ENCODE measurements at regions not wholly inside any gene's neighbourhood (a gene's known extent, or its start where the extent isn't known, plus 50 kb on each side); places are given as distances from the start of the nearest gene placed in this dataset.
"Not testable (repeated sequence)": the region's sequence is repeated elsewhere in the genome, so short reads cannot be mapped to it uniquely, and the experiment has no call there.

GRCh38 chr13:86464193-86464592, 665.0 kb upstream of the SLITRK6 start:
- no peak overlapping the region for H3K4me3 ChIP-seq (ENCODE audit: low read length)
- H3K27ac ChIP-seq (ENCODE audit: low read length): no peak overlapping the region
- H3K27me3 ChIP-seq (ENCODE audit: control insufficient read depth, insufficient read depth, low read length): no peaks in the 10 kb centered on the region
- no peak for DNase-seq
- no peaks in the 10 kb centered on the region for H3K4me1 ChIP-seq (ENCODE audit: control insufficient read depth, insufficient read depth, low read length)
- 80% methylated on average over 1 of the region's 3 CpGs for WGBS (ENCODE audit: insufficient coverage, low lambda C conversion rate)
- no peaks in the 10 kb centered on the region for H3K36me3 ChIP-seq (ENCODE audit: control insufficient read depth, insufficient read depth, low read length)
- H3K9me3 ChIP-seq (ENCODE audit: control insufficient read depth, low read depth, low read length): no peaks in the 10 kb centered on the region

- WGBS (ENCODE audit: insufficient coverage, low lambda C conversion rate): 100% methylated on average over 1 of the region's 1 CpG
These were observed 675.8 kb upstream of the SLITRK6 start for GRCh38 chr13:86474971-86475370.

GRCh38 chr13:86476656-86477055, 677.4 kb upstream of the SLITRK6 start:
- no CpG with 5 or more reads among the region's 5 CpGs for WGBS (ENCODE audit: insufficient coverage, low lambda C conversion rate)
- no peak for DNase-seq

More at GRCh38 chr13:86474971-86475370, 675.8 kb upstream of the SLITRK6 start:
- Histone ChIP-seq H3K36me3 (ENCODE audit: control insufficient read depth, insufficient read depth, low read length) (no peaks in the 10 kb centered on the region), H3K9me3 (ENCODE audit: control insufficient read depth, low read depth, low read length) (no peaks in the 10 kb centered on the region), H3K27ac (ENCODE audit: low read length) (no peak overlapping the region), H3K27me3 (ENCODE audit: control insufficient read depth, insufficient read depth, low read length) (no peaks in the 10 kb centered on the region), H3K4me1 (ENCODE audit: control insufficient read depth, insufficient read depth, low read length) (no peaks in the 10 kb centered on the region), H3K4me3 (ENCODE audit: low read length) (no peak overlapping the region)
- DNase-seq: no peak

GRCh38 chr13:86486582-86486981, 687.4 kb upstream of the SLITRK6 start:
- Histone ChIP-seq H3K27ac (ENCODE audit: low read length) (no peak overlapping the region), H3K4me1 (ENCODE audit: control insufficient read depth, insufficient read depth, low read length) (no peaks in the 10 kb centered on the region), H3K27me3 (ENCODE audit: control insufficient read depth, insufficient read depth, low read length) (no peaks in the 10 kb centered on the region), H3K36me3 (ENCODE audit: control insufficient read depth, insufficient read depth, low read length) (no peaks in the 10 kb centered on the region), H3K4me3 (ENCODE audit: low read length) (no peak overlapping the region), H3K9me3 (ENCODE audit: control insufficient read depth, low read depth, low read length) (no peaks in the 10 kb centered on the region)
- no peak for DNase-seq
- 60% methylated on average over 1 of the region's 3 CpGs for WGBS (ENCODE audit: insufficient coverage, low lambda C conversion rate)

More at GRCh38 chr13:86476656-86477055, 677.4 kb upstream of the SLITRK6 start:
- H3K27me3 ChIP-seq (ENCODE audit: control insufficient read depth, insufficient read depth, low read length): no peaks in the 10 kb centered on the region
- H3K4me3 ChIP-seq (ENCODE audit: low read length): no peak overlapping the region
- no peaks in the 10 kb centered on the region for H3K36me3 ChIP-seq (ENCODE audit: control insufficient read depth, insufficient read depth, low read length)
- no peak overlapping the region for H3K27ac ChIP-seq (ENCODE audit: low read length)
- no peaks in the 10 kb centered on the region for H3K9me3 ChIP-seq (ENCODE audit: control insufficient read depth, low read depth, low read length)
- H3K4me1 ChIP-seq (ENCODE audit: control insufficient read depth, insufficient read depth, low read length): no peaks in the 10 kb centered on the region

GRCh38 chr13:86491121-86491520, 691.9 kb upstream of the SLITRK6 start:
- no CpG with 5 or more reads among the region's 1 CpG for WGBS (ENCODE audit: insufficient coverage, low lambda C conversion rate)
- Histone ChIP-seq H3K27me3 (ENCODE audit: control insufficient read depth, insufficient read depth, low read length) (no peaks in the 10 kb centered on the region), H3K36me3 (ENCODE audit: control insufficient read depth, insufficient read depth, low read length) (no peaks in the 10 kb centered on the region), H3K4me1 (ENCODE audit: control insufficient read depth, insufficient read depth, low read length) (no peaks in the 10 kb centered on the region), H3K4me3 (ENCODE audit: low read length) (no peak overlapping the region), H3K9me3 (ENCODE audit: control insufficient read depth, low read depth, low read length) (no peaks in the 10 kb centered on the region), H3K27ac (ENCODE audit: low read length) (no peak overlapping the region)
- DNase-seq: no peak

GRCh38 chr13:86501931-86502330, 702.7 kb upstream of the SLITRK6 start:
- not testable (repeated sequence) for H3K27ac ChIP-seq (ENCODE audit: low read length); H3K9me3 ChIP-seq (ENCODE audit: control insufficient read depth, low read depth, low read length); H3K4me1 ChIP-seq (ENCODE audit: control insufficient read depth, insufficient read depth, low read length); H3K36me3 ChIP-seq (ENCODE audit: control insufficient read depth, insufficient read depth, low read length); DNase-seq; H3K27me3 ChIP-seq (ENCODE audit: control insufficient read depth, insufficient read depth, low read length); H3K4me3 ChIP-seq (ENCODE audit: low read length)
- no CpG with 5 or more reads among the region's 10 CpGs for WGBS (ENCODE audit: insufficient coverage, low lambda C conversion rate)

- Histone ChIP-seq H3K9me3 (ENCODE audit: control insufficient read depth, low read depth, low read length) (no peaks in the 10 kb centered on the region), H3K4me3 (ENCODE audit: low read length) (no peak overlapping the region), H3K4me1 (ENCODE audit: control insufficient read depth, insufficient read depth, low read length) (no peaks in the 10 kb centered on the region), H3K27me3 (ENCODE audit: control insufficient read depth, insufficient read depth, low read length) (no peaks in the 10 kb centered on the region), H3K27ac (ENCODE audit: low read length) (no peak overlapping the region), H3K36me3 (ENCODE audit: control insufficient read depth, insufficient read depth, low read length) (no peaks in the 10 kb centered on the region)
- WGBS (ENCODE audit: insufficient coverage, low lambda C conversion rate): 80% methylated on average over 1 of the region's 2 CpGs
- no peak for DNase-seq
These were observed 711.6 kb upstream of the SLITRK6 start for GRCh38 chr13:86510792-86511191.

GRCh38 chr13:86541461-86541860, 742.2 kb upstream of the SLITRK6 start:
- H3K27me3 ChIP-seq (ENCODE audit: control insufficient read depth, insufficient read depth, low read length): no peaks in the 10 kb centered on the region
- WGBS (ENCODE audit: insufficient coverage, low lambda C conversion rate): 78% methylated on average over 2 of the region's 3 CpGs

GRCh38 chr13:86554066-86554465, 754.8 kb upstream of the SLITRK6 start:
- H3K4me1 ChIP-seq (ENCODE audit: control insufficient read depth, insufficient read depth, low read length): no peaks in the 10 kb centered on the region
- no peak overlapping the region for H3K4me3 ChIP-seq (ENCODE audit: low read length)
- no peaks in the 10 kb centered on the region for H3K27me3 ChIP-seq (ENCODE audit: control insufficient read depth, insufficient read depth, low read length)
- no peaks in the 10 kb centered on the region for H3K36me3 ChIP-seq (ENCODE audit: control insufficient read depth, insufficient read depth, low read length)
- H3K27ac ChIP-seq (ENCODE audit: low read length): no peak overlapping the region
- no peaks in the 10 kb centered on the region for H3K9me3 ChIP-seq (ENCODE audit: control insufficient read depth, low read depth, low read length)
- no peak for DNase-seq

More at GRCh38 chr13:86541461-86541860, 742.2 kb upstream of the SLITRK6 start:
- no peak for DNase-seq
- Histone ChIP-seq H3K4me3 (ENCODE audit: low read length) (no peak overlapping the region), H3K36me3 (ENCODE audit: control insufficient read depth, insufficient read depth, low read length) (no peaks in the 10 kb centered on the region), H3K9me3 (ENCODE audit: control insufficient read depth, low read depth, low read length) (no peaks in the 10 kb centered on the region), H3K4me1 (ENCODE audit: control insufficient read depth, insufficient read depth, low read length) (no peaks in the 10 kb centered on the region), H3K27ac (ENCODE audit: low read length) (no peak overlapping the region)

GRCh38 chr13:86559901-86560300, 760.7 kb upstream of the SLITRK6 start:
- 80% methylated on average over 1 of the region's 1 CpG for WGBS (ENCODE audit: insufficient coverage, low lambda C conversion rate)
- Histone ChIP-seq H3K9me3 (ENCODE audit: control insufficient read depth, low read depth, low read length) (no peaks in the 10 kb centered on the region), H3K4me1 (ENCODE audit: control insufficient read depth, insufficient read depth, low read length) (no peaks in the 10 kb centered on the region), H3K36me3 (ENCODE audit: control insufficient read depth, insufficient read depth, low read length) (no peaks in the 10 kb centered on the region), H3K27me3 (ENCODE audit: control insufficient read depth, insufficient read depth, low read length) (no peaks in the 10 kb centered on the region), H3K4me3 (ENCODE audit: low read length) (no peak overlapping the region), H3K27ac (ENCODE audit: low read length) (no peak overlapping the region)
- no peak for DNase-seq

- 100% methylated on average over 2 of the region's 6 CpGs for WGBS (ENCODE audit: insufficient coverage, low lambda C conversion rate)
- no peak overlapping the region for H3K4me3 ChIP-seq (ENCODE audit: low read length)
- no peaks in the 10 kb centered on the region for H3K36me3 ChIP-seq (ENCODE audit: control insufficient read depth, insufficient read depth, low read length)
- H3K27ac ChIP-seq (ENCODE audit: low read length): no peak overlapping the region
- H3K9me3 ChIP-seq (ENCODE audit: control insufficient read depth, low read depth, low read length): no peaks in the 10 kb centered on the region
- no peak for DNase-seq
- no peaks in the 10 kb centered on the region for H3K4me1 ChIP-seq (ENCODE audit: control insufficient read depth, insufficient read depth, low read length)
- H3K27me3 ChIP-seq (ENCODE audit: control insufficient read depth, insufficient read depth, low read length): no peaks in the 10 kb centered on the region
These were observed 763.6 kb upstream of the SLITRK6 start for GRCh38 chr13:86562866-86563265.
